ENCODE measurements at regions not wholly inside any gene's neighbourhood (a gene's known extent, or its start where the extent isn't known, plus 50 kb on each side); places are given as distances from the start of the nearest gene placed in this dataset.
"Not testable (repeated sequence)": the region's sequence is repeated elsewhere in the genome, so short reads cannot be mapped to it uniquely, and the experiment has no call there.

DNA sequence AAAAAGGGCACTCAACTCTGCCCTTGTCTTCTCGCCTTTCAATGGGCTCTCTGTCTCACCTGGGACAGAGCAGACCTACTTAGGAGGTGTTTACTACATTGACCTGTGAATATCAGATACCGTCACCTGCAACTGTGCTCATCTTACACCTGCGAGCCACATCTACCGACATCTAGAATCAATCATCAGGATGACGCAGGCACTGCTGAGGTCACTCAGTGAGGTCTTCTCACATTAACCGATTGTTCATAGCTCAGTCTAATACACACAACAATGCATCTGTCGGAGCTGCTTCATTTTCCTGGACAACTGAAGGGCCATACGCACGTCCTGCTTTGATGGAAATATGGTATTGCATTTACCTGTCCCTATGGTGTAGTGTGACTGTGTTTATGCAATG, 211.9 kb downstream of the FGF9 start:
- no peak for DNase-seq

DNA sequence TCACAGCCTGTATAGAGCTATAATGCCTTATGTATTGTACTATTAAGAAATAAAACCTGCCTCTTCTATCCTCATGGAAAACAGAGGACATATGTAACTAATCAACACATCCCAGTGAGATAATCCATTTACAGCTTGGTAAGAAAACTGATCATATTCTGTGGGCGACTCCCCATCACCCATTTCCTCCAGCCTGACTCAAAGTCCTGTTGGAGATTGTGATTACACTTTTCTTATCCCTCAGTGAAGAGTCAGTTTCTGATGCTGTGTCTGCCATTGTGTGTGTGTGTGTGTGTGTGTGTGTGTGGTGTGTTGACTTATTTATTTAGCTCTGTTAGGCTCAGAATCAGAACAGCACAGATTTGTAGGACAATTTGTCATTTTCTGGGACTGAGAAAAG, 212.8 kb downstream of the FGF9 start:
- peak; percentile 46 for DNase-seq

DNA sequence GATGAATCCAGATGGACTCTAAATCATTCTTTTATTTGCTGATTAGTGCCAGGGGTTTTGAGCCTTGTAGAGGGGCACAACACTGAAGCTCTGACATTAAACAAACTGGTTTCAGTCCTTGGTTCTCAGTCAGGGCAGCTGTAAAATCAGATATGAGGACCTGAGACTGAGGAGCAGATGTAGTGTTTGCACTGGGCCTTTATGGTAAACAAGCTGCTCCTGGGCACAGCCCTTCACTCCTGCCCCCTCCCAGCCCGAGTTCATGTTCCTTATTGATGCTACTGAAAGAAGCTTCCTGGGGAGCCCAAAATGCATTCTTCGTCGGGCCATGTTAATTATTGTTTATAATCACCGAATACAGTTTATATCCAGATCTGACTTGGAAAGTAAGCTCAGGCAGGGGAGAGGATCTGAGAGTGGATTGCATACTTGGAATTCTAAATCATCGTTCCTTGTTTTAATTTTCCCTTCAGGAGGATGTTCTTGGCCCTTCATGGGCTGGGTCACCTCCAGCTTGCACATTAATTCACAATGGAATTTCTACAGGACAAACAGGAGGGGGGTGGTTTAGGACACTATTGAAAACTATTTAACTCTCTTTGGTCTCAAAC, 213.5 kb downstream of the FGF9 start:
- peak; percentile 84 for DNase-seq

DNA sequence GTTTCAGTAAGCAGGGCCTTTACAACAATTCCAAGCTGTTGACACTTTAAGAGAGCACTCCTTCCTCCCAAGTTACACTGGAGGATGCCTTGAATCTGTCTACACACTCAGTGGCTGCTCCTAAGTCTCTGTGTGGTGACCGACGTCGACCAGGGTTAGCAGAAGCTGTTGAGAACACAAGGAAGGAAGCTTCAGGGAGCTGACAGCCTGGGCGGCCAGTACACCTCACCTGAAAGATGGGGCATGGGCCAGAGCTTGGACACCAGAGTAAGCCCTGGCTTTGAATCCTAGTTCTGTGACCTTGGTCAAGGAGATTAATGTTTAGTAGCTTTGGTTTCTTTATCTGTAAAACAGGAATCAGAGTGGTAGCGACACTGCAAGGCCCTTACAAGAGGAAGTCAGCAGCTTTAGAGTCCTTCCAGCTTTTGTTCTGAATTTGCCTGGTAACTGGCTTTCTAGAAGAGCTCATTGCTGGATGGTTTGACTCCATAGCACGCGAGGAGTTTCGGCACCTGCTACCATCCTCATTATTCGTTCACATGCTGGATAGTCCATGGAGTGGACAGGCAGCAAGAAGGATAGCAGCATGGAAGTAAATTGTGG, 214.2 kb downstream of the FGF9 start:
- DNase-seq, result peak; percentile 51

DNA sequence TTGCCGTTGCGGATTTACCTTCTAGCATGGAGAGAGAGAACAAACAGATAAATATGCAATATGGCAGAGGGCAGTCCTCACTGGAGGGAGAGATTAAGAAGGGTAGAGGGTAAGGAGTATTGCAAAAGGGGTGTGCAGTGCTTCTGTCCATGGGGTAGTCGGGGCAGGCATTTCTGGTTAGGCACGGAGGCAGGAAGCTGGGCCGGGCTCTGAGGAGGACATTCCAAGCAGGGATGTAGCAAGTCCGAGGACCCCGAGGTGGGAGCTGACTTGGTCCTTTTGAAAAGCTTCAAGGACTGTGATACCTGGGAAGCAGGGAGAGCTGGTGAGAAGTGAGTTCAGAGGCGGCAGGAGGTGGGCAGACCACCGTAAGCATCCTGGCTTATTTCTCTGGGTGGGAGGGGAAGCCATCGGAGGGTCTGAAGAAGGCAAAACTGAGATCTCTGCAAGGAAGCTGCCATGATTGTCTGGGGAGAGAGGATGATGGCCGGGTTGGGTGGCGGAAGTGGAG, 214.9 kb downstream of the FGF9 start:
- no peak for DNase-seq

DNA sequence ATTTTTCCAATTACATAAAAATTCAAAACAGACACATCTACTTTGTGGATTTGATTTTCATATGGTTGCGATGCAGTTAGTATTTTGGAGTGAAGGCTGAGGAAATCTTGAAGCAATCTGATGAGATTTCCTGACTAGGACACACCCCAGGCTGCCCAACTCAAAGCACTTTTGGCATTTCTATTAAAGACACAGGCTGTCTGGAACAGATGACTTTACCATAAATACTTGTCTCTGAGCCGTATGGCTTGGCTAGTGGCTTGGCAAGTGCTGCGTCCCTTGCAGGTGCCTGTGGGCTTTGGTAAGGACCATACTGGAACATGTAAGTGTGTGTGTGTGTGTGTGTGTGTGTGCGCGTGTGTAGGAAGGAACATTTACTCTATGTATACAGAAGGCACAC, 218.8 kb downstream of the FGF9 start:
- DNase-seq, result no peak

DNA sequence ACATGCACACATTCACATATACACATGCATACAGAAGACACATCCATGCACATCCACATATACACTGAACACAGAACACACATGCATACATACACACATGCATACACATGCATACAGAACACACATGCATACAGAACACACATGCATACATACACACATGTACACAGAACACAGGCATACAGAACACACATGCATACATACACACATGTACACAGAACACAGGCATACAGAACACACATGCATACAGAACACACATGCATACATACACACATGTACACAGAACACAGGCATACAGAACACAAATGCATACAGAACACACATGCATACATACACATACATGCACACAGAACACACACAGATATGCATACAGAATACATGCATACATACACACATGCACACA, 219.3 kb downstream of the FGF9 start:
- not testable (repeated sequence) for DNase-seq

DNA sequence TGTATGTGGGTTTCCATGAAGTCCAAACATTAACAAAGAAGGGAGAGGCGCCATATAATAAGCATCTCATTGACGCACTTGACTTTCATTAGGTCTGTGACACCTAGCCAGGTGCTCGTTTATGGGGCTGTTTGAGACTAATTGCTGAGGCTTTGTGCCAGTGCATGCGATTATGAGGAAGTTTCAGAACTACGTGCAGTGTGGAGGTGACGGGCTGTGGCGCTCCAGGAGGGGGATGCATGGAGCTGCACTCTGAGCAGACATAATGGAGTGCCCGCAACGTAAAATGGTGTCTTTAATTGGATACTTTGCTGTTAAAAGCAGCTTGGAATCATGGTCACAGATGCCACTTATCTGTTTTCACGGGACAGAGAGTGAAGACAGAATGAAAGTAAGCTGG, 223.2 kb downstream of the FGF9 start:
- DNase-seq, result peak; percentile 99

DNA sequence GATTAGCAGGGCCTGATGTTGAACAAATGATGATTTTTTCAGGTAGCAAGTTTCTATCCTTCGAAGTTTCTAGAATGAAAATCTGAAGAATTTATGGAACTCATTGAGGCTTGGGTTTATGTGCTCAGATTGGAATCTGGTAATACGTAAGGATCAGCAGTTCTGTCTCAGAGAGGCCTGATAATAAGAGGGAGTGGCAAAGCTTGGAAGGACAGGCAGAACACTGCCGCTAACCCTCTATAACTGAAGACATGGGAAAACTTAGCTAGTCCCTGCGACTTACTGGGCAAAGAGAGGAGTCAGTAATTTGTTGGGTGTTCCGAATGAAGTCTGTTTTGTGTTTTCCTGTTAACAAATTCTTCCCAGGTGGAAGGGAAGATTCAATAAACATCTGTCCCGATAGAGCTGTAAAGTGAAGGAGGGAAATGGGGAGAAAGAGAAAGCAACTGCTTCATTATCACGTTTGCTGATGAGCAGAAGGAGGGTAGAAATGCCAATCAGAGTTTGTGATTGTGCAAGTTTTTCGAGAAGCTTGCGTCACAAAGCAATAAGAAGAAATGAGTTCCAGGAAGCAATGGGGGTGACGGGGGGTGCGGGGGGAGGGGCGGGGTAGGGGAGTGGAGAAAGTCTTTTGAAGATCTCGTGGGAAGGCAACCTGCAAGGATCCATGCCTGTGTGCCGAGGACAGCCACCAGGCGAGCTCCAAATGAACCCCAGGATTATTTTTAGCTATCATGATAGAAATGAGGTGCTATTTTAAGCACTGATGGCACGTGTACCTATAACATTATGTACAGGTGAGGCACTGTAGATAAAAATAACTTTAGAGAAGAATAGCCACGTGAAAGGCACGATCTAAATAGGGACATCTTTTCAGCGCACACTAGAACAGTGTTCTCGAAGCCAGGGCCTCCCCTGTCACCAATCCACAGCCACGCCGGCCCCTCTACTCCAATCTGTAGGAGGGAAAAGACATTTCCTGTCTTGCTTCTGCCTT, 224.1 kb downstream of the FGF9 start:
- peak; percentile 26 for DNase-seq

DNA sequence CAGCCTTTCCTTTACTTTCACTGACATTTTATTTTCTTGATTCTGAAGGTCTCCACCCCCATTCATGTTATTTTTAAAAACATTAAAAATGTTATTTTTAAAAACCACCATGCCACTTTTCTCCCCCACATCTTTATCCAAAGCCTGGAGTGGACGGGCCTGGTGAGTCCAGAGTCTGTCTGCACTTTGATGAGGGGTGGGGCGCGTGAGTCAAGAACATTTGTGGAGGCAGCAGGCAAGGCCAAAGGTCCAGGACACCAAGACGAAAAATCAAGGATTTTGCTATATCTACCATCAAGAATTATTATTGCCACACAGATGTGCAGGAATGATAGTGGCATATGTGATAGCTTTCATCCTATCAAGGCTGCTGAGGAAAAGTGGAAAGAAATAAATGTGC, 224.9 kb downstream of the FGF9 start:
- DNase-seq, result no peak

DNA sequence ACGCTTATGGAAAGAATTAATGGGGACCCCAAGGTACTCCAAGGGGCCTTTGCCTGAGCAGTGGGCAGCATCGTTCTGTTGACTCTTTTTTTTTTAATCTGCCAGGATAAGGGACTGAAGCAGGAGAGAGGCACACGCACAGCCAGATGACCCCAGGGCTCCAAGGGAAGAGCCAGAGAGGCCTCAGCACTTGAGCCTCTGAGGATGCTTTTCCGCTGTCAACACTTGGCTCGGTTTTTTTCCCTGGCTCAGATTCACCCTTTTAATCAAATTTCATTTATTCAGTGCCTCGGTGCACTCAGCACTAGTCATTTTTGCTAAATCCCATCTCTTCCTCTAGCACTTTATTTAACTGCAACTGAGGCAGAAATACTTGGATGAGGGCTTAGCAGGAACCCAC, 226.3 kb downstream of the FGF9 start:
- DNase-seq, result no peak

DNA sequence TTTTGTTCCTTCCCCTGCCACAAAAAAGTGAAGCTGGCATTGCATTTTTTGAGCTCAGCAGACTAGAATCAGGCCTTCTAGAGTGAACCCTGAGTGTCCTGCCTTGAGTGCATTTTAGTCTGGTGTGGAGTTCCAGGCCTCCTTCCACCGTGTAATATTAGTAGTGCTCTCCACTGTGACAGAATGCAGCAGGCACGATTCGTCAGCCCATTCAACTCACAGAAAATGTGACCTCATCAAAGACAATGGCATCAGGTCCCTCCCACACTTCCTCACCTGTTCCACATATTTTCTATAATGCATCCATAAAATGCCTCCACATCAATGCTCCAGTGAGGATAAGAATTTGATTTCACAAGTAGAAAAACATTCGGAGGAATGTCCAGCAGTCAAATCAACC, 227.6 kb downstream of the FGF9 start:
- no peak for DNase-seq

DNA sequence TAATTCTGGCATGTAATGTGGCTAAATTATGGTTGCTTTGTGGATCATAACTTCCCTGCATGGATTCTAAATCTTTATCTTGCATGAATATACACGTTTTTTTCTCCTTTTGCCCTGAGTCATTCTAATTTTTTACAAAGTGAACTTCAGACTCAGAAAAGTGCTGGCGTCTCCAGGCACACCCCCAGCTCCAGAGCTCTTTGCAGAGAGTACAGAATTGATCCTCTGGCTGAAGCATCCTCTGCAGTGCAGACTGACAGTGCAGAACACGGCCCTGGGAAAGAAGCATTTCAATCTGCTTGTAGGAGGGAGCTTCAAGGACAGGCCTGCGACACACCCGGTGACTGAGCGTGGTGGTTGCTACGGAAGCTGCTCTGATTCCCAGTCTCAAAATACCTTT, 228.1 kb downstream of the FGF9 start:
- DNase-seq, result no peak

DNA sequence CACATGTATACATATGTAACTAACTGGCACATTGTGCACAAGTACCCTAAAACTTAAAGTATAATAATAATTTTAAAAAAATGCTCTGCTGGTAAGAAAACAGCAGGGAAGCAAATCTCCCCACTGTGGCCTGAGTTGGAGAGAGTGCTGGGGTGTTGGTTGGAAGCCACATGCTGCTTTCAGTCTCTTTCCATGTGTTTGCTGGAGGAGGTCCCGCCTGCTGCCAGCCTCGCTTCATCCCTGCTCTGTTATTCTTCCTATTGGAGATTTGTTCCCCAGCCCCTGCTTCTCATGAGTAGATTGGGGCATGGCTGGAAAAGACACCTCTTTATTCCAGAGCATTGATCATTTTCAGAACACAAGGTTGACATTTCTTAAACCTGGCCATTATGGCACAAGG, 230.5 kb downstream of the FGF9 start:
- DNase-seq, result no peak

DNA sequence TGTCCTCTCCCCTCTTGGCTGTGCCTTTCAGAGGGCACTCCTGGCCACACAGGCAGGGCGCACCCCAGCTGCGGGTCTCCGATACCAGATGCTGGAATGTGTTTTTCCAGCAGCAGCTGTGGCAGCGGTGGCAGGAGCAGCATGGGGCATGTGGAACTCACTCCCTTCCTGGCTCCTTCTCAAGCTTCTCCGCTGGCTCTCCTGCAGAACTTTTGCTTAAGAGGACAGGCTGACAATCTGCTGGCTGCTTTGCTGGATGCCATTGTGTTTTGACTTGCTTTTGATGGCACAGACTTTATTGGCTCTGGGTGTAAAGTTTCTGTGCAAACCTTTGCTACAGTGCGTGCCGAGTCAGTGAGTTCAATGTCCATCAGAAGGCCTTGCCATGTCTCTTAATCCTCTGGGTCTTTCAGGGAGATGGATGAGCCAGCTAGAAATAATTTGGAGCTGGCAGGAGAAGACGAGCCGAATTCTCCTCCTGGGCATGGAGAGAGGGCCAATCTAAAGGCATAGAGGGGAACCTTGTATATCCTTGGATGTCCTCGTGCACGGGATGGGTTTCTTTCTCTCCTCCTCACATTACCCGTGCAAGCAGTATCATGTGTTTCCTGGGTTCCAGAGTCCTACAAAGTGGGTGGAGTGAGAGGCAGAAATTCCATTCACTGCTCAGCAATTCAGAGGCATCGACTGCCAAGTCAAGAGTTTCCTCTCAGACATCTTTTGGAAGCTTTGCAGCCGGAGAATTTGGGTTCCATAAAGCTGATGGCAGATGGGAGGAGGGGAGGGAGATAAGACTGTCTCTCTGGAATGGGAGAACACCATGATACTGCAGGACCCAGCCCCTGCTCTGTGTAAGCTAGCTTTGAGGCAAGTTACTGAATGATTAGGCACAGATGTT, 231.2 kb downstream of the FGF9 start:
- DNase-seq, result no peak

DNA sequence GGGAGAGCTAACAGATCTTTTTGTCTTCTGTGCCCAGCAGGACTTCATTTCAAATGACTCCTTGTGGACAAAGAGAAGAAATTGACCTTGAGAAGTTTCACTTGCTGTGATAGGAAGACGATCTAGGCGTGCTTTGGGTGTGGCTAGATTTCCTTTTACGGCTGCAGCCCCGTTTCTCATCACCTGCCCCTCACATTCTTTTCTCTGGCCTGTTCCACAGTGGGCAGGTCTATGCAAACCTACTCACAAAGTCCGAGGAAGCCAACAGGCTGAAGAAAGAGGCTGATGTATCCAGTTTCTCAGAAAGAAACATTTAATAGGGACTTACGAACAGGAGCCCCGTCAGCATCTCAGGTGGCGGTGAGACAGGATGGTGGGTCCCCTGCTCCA, 231.8 kb downstream of the FGF9 start:
- no peak for DNase-seq

DNA sequence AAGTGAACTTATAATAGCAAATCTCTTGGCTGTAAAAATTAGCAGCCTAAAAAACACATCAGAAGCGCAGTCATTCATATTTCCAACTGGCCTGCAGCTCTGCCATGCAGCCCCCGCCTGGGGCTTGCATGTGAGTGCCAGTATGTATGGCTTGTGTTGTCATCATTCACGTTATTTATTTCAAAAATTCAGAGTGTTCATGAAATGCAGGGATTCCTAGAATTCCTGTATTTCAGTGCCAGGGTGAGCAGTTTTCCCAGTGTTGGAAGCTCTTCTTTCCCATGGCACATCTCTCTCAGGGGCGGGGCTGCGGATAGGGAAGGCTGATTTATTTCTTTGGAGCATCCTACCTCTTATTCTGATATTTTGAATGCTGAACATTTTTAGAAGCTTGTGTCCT, 234.6 kb downstream of the FGF9 start:
- no peak for DNase-seq

DNA sequence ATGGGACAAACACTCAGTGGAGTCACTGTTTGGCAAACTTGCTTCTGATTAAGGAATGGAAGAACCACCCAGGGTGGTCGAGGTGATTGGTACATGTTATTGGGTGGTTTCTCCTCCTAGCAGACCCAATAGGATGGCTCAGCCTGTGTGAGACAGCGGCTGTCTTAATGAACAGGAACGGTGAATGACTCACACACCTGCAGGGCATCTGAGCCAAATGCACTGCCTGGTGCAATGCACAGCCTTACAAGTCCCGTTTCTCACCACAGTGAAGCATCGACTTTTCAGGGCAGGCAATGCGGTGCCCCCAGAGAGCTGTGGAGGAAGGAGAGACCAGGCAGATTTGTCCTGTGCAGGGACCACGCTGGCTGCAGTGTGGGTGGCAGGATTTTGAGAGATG, 238.5 kb downstream of the FGF9 start:
- no peak for DNase-seq

DNA sequence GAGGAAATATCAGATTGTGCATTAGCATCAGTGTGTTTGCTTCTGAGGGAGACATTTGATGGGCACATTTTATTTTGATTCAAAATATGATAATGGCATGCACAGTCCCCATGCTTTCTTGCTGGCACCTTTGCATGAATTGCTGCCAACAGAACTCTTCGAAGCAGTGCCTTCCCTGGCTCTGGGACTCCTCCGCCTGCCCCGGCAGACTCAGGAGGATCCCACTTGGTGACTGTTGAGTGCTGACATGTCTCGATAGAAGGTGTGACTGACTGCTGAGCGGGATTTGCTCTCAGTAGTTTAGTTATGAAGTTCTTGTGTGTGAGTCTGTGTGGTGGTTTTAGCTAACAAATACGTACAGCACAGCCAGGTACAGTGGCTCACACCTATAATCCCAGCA, 239.7 kb downstream of the FGF9 start:
- DNase-seq, result no peak

DNA sequence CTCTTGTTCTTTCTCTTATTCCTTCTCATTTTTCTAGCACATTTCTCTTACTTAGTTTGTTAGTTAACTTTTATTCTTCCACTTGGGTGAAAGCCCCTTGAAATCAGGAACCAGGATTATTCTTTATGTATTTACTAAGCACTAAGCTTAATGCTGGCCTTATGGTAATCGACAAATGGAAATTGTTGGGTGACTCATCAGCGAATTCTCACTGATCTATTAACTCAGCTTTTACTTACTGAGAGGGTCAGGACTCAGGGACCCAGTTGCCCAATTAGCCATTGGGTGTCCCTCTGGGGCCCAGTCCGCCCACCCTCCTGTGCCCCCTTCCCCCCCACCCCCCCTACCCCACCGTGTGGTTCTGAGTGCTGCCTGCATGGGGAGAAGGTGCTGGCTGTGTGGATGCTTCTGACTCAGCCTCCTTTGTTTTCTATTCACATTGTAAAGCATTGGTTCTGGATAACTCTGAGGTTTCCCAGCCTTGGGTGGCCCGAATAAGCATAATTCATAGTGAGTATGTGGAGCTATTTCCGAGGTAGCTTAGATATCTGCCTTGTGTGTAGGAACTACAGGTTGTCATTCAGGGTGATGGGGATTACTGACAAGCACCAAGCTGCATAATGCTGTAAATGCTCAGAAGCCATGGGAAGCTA, 240.9 kb downstream of the FGF9 start:
- DNase-seq, result no peak

DNA sequence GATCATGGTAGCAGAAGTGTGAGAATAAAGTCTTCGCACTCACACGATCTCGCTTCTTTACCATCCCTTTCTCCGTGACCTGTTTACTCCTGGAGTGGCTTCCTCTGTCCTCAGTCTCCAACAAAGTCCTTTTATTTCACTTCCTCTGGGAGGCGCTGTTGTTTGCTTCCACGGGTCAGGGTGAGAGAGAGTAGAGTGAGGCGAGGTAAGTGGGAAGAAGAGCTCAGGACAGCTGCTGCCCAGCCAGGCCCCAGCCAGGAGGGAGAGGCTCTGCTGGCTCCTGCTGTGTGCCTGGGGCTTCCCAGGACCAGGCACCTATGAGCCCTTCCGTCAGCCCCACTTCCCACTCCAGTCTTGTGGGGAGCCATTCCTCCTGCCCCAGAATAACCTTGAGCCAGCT, 242.1 kb downstream of the FGF9 start:
- DNase-seq, result peak; percentile 78

All from NCI-H748 treated with DMSO at 0.1 percent for 48 hours (cell line).